ENCODE measurements at regions not wholly inside any gene's neighbourhood (a gene's known extent, or its start where the extent isn't known, plus 50 kb on each side); places are given as distances from the start of the nearest gene placed in this dataset.
A peak's percentile ranks its signal among the peaks of the same experiment; 100 is the strongest.

DNA sequence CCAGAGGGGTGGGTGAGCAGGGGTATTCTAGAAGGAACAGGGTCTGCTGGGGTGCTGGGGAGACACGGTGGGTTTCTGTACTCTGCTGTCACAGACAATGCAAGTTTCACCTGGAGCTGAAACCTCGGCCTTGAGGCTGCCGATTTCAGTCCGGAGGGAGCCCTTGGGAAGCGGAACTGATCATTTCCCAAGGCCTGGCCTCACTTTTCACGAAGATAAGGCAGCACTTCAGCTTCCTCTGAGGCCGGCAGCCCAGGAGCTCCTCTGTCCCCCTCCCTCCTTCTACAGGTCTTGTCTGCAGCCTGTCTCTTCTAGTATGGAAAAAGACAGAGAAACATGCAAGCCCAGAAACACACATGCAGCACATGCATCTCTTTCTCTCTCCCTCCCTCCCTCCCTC, 242.1 kb downstream of the CDC5L start:
- no peak overlapping the region for H3K27ac Mint-ChIP-seq
- DNase-seq, result no peak
- H3K36me3 Mint-ChIP-seq, result no peaks in the 10 kb centered on the region
- H3K27me3 Mint-ChIP-seq (ENCODE audit: low read depth in 3 of 3), result peaks cover 2 to 17% (median 3%) of the 10 kb centered on the region in 3 donors
- H3K4me1 Mint-ChIP-seq, result no peaks in the 10 kb centered on the region
- no peak overlapping the region for H3K4me3 Mint-ChIP-seq
- no peaks in the 10 kb centered on the region for H3K9me3 Mint-ChIP-seq

DNA sequence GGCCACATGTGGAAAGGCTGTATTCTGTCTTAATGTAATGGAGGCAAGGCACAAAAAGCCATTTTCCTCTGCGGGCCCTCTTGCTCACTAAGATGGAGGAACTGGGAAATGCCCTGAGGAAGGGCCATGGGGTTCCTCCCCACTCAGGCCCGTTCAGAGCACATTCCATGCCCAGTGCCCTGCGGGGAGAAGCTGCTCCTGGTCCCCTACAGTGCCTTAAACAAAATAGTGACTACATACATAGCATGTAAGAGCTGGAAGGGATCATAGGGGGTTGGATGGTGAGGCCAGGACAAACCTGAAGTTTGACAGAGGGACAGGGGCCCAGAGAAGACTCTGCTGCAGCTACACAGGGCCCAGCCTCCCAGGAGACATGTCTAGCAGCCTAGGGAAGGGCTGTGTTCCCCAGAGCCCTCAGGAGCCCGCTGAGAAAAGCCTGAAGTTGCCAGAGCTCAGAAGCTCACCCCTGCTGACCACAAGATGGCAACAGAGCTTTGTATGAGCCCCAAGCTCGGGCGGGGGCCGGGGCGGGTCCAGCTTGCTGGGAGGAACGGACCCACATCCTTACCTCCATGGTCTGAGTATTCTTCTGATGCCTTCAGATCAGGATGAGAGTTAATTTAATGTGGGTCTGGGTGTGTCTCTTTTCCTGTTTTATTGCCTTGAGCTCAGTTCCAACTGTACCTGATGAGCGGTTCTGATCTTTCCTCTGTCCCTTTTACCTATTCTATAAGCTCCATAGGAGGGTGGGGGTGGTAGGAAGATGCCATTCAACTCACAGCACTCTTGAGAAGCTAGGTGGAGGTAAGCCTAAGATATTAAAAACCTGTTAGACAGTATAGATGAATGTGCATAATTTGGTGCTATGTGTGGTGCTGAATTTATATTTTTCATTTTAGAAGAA, 242.9 kb downstream of the CDC5L start:
- H3K36me3 Mint-ChIP-seq, result no peaks in the 10 kb centered on the region
- H3K27me3 Mint-ChIP-seq (ENCODE audit: low read depth in 3 of 3), result peaks cover 1 to 17% (median 2%) of the 10 kb centered on the region in 3 donors
- no peak overlapping the region for H3K4me3 Mint-ChIP-seq
- peak in 1 of 3 donors; percentile 8 for DNase-seq
- H3K9me3 Mint-ChIP-seq, result no peaks in the 10 kb centered on the region
- no peaks in the 10 kb centered on the region for H3K4me1 Mint-ChIP-seq
- no peak overlapping the region for H3K27ac Mint-ChIP-seq

DNA sequence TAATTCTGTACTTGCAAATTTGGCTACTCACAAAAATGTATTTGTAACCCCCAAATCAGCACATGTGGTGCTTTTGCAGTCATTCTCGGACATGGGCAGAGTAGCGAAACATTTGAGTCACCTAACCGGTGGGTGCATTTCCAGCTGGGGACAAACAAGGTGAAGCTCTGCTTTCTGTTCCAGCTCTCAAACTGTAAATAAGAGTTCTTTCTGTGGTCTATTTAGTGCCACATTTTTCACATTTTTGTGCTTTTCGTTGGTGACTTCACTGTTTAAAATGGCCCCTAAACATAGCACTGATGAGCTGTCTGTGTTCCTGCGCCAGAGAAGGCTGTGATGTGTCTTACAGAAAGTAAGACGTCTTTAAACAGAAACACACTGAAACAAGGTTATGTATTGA, 244.5 kb downstream of the CDC5L start:
- Mint-ChIP-seq H3K27ac (no peak overlapping the region), H3K4me3 (no peak overlapping the region), H3K27me3 (ENCODE audit: low read depth in 3 of 3) (peaks cover 0 to 17% (median 1%) of the 10 kb centered on the region in 3 donors)

DNA sequence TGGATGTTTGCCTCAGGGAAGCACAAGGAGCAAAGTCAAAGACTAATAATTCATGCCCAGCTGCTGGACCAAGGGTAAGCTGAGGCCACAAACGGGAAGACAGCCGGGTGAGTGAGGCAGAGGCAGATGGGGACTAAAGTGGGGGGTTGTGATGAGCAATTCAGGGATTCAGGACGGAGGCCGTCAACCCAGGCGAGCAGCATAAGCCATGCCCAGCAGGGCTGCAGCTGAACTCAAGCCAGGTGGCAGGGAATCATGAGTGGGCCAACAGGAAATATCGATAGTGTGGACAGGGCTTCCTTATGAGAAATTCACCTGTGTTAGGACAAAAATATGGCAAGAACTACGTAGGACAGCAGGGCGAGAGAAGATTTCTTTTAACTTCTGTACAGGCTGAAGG, 246.8 kb downstream of the CDC5L start:
- DNase-seq, result no peak
- Mint-ChIP-seq H3K27me3 (ENCODE audit: low read depth in 3 of 3) (peaks cover 0 to 9% (median 1%) of the 10 kb centered on the region in 3 donors), H3K4me3 (no peak overlapping the region), H3K27ac (no peak overlapping the region), H3K4me1 (no peaks in the 10 kb centered on the region), H3K36me3 (no peaks in the 10 kb centered on the region), H3K9me3 (no peaks in the 10 kb centered on the region)

More for the DNA sequence above, 244.5 kb downstream of the CDC5L start:
- no peaks in the 10 kb centered on the region for H3K36me3 Mint-ChIP-seq
- no peaks in the 10 kb centered on the region for H3K4me1 Mint-ChIP-seq
- no peaks in the 10 kb centered on the region for H3K9me3 Mint-ChIP-seq
- no peak for DNase-seq

DNA sequence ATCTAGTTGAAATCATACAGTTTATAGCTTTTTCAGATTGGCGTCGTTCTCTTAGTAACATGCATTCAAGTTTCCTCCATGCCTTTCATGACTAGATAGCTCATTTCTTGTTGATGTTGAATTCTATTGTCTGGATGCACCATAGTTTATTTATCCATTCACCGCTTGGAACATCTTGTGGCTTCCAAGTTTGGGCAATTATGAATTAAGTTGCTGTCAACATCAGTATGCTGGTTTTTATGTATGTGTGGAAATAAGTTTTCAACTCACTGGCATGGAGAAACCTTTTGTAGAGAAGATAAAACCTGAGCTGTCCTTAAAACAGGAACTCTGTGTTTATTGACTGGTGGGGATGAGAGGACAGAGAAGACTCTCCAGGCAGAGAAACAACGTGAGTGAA, 248.0 kb downstream of the CDC5L start:
- Mint-ChIP-seq H3K9me3 (no peaks in the 10 kb centered on the region), H3K27ac (no peak overlapping the region), H3K36me3 (no peaks in the 10 kb centered on the region), H3K4me3 (no peak overlapping the region), H3K27me3 (ENCODE audit: low read depth in 3 of 3) (peaks cover 0 to 8% (median 0%) of the 10 kb centered on the region in 3 donors), H3K4me1 (no peaks in the 10 kb centered on the region)
- DNase-seq, result no peak

DNA sequence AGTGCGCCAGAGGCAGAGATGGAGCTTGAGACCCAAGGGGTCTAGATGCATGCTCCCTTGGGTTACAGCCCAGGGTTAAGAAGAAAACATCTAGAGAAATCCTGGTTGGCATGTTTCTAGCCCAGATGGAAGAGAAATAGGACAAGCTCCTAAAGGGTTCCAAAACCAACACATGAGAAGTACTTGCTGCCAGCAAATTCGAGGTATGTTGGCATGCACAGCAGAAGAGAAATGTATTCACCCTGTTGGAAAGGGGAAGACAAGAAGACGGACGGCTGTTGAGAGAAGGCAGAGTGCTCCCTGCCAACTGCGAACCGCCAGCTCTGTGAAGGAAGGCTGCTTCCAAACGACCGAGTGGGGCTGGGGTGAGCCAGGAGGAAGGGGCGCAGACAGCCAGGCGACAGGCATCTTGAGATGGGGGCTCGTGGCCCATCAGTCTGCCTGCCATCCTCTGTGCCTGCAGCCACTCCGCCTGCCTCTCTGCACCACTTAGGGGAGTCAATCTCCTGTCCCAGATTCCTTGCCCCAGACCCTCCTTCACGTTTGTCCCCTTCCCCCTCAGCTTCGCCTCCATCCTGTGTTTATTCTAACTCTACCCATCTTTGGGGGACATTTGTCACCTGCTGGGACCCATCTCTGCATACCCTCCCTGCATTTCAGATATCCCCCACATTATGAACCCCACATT, 249.2 kb downstream of the CDC5L start:
- Mint-ChIP-seq H3K9me3 (no peaks in the 10 kb centered on the region), H3K27ac (no peak overlapping the region), H3K27me3 (ENCODE audit: low read depth in 3 of 3) (peaks cover 0 to 5% (median 0%) of the 10 kb centered on the region in 3 donors), H3K4me1 (no peaks in the 10 kb centered on the region), H3K4me3 (no peak overlapping the region), H3K36me3 (no peaks in the 10 kb centered on the region)
- DNase-seq, result no peak

DNA sequence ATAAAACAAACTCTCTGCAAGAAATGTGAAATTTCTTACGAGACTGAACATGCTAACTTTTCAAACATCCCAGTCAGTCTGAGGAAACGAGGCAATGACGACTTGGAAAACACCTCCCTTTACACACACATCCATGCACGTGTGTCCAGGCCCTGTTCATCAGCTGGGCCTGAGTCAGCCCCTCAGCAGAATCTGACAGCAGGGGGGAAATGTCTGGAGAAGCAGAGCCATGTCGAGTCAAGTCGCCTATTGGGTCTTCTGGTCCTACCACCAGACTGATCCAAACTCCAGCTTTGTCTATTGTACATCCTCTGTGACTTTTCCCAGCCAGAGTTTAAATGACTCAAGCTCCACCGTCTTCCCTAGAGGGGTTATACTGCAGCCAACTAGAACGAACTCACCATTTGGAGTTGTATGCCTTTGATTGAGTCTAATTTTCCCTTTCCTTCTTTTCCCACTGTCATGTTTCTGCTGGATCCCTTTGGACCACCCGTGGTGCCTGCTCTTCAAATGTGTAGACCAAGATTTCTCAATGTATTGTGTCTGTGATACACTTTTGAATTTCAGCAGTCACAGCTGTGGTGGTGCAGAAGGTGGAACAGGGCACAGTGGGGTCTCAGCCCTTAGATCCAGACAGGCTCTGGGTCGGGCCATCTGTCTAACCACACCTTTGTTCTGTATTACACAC, 254.0 kb downstream of the CDC5L start:
- Mint-ChIP-seq H3K27ac (no peak overlapping the region), H3K4me1 (no peaks in the 10 kb centered on the region), H3K27me3 (ENCODE audit: low read depth in 3 of 3) (peaks cover 0 to 1% (median 0%) of the 10 kb centered on the region in 3 donors), H3K9me3 (no peaks in the 10 kb centered on the region), H3K36me3 (no peaks in the 10 kb centered on the region), H3K4me3 (no peak overlapping the region)
- DNase-seq, result no peak

DNA sequence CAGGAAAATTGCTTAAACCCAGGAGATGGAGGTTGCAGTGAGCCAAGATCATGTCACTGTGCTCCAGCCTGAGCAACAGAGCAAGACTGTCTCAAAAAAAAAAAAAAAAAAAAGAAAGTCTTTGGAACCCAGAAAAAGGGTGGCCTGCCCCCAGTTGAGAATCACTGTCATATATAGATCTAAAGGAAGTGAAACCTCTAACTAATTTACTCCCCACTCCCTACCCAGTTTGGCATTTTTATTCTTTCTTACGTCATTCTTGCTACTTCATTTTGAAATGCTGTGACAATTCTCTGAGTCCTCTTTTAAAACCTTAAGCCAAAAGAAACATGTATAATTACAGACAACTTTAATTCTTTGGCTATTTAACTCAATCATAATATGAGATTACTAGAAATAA, 254.8 kb downstream of the CDC5L start:
- Mint-ChIP-seq H3K36me3 (no peaks in the 10 kb centered on the region), H3K4me3 (no peak overlapping the region), H3K27ac (no peak overlapping the region), H3K4me1 (no peaks in the 10 kb centered on the region), H3K9me3 (no peaks in the 10 kb centered on the region), H3K27me3 (ENCODE audit: low read depth in 3 of 3) (no peaks in the 10 kb centered on the region)
- no peak for DNase-seq

DNA sequence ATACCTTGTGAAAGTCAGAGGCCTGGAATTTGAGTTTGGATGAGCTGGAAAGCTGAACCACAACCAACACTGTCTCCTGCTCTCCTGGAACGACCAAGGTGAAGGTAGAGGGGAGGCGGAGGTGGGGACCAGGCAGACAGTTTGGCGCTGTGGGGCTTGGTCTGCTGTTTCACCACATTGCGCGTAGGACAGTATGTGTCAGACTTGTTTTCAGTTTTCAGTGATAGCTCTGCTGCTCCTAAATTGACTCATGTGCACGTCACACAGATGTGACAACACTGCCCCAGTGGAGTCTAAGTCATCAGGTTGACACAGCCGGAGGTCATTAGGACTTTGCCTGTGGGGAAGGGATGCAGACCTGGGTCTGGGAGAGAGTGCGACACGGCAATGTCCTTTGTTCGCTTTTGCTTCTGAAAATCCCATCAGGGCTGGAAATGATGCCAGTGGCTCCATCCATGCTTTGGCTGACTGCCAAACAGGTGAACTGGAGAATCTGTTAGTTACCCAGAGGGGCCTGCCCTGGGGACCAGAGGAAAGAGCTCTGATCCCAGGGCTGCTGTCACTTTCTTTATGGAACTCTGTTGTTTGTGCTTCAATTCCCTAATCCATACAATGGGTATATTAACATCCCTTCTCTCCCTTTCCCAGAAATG, 255.5 kb downstream of the CDC5L start:
- no peaks in the 10 kb centered on the region for H3K9me3 Mint-ChIP-seq
- DNase-seq, result no peak
- no peaks in the 10 kb centered on the region for H3K27me3 Mint-ChIP-seq (ENCODE audit: low read depth in 3 of 3)
- H3K36me3 Mint-ChIP-seq, result no peaks in the 10 kb centered on the region
- H3K4me1 Mint-ChIP-seq, result no peaks in the 10 kb centered on the region
- H3K27ac Mint-ChIP-seq, result no peak overlapping the region
- H3K4me3 Mint-ChIP-seq, result no peak overlapping the region

DNA sequence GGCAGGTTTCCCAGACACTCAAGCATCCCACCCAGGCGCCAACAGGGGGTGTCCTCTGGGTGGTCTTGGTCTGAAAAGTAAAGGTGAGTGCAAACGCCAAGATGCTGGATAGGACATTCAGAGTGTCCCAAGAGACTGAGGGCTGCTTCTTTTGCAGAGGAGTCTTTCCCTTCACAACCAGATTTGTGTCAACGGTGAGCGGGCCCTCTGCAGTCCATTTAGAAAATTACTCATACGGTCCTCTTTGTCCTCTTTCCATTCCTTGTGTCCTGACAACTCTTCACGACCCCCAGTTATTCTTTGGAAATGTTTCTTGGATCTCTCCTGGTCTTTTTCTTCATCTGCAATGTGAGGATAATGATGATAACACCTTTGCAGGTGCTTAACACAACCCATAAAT, 257.8 kb downstream of the CDC5L start:
- Mint-ChIP-seq H3K4me3 (no peak overlapping the region), H3K9me3 (no peaks in the 10 kb centered on the region), H3K36me3 (no peaks in the 10 kb centered on the region), H3K27ac (no peak overlapping the region), H3K27me3 (ENCODE audit: low read depth in 3 of 3) (peaks cover 0 to 2% (median 0%) of the 10 kb centered on the region in 3 donors), H3K4me1 (peaks cover 4 to 7% of the 10 kb centered on the region in 2 donors)
- DNase-seq, result no peak

DNA sequence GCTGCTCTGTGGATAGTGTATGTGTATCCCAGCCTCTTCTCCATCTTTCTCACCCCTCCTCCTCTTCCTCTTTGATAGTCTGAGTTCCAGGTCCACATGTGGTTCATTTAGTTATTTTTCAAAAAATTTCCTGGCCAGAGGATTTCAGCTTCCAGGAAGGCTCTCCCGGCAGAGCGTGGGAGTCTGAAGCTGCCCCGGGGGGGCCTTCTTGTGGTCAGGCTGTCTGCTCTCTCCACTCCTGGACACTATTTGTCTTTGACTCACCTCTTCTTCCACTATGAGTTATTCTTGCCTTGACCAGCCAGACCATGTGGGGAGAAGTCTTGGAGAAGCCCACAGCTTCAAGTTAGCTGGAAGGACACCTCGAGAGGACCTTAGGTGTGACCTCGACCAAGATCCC, 258.8 kb downstream of the CDC5L start:
- Mint-ChIP-seq H3K36me3 (no peaks in the 10 kb centered on the region), H3K4me1 (peaks cover 4 to 7% of the 10 kb centered on the region in 2 donors), H3K9me3 (no peaks in the 10 kb centered on the region), H3K27me3 (ENCODE audit: low read depth in 3 of 3) (peaks cover 0 to 2% (median 0%) of the 10 kb centered on the region in 3 donors), H3K4me3 (no peak overlapping the region), H3K27ac (no peak overlapping the region)
- no peak for DNase-seq

DNA sequence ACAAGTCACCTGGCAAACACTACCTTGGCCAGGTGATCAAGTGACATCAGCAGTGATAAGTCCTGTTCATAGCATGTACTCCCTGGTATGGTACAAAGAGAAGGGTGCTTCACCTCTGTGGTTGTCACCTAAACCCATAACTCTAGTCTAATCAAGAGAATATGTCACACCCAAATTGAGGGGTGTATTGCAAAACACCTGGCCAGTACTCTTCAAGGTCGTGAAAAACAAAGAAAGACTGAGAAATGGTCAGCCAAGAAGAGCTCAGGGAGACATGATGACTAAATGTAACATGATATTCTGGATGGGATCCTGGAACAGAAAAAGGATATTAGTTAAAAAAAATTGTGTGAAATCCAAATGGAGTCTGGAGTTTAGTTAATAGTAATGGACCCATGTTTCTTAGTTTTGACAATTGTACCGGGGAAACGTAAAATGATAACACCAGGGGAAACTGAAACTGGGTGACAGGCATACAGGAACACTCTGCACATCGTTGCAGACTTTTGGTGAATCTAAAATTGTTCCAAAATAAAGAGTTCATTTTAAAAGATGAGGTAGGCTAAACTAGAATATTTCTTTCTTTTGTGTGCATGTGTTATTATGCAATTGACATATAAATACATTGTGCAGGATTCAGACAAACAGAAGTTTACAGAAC, 262.0 kb downstream of the CDC5L start:
- no peaks in the 10 kb centered on the region for H3K36me3 Mint-ChIP-seq
- peaks cover 0 to 10% (median 6%) of the 10 kb centered on the region in 3 donors for H3K27me3 Mint-ChIP-seq (ENCODE audit: low read depth in 3 of 3)
- peaks cover 4 to 7% of the 10 kb centered on the region in 2 donors for H3K4me1 Mint-ChIP-seq
- no peak overlapping the region for H3K27ac Mint-ChIP-seq
- no peaks in the 10 kb centered on the region for H3K9me3 Mint-ChIP-seq
- H3K4me3 Mint-ChIP-seq, result peak overlapping the region in 3 of 5 donors; percentile 6 to 37 (median 22)
- no peak for DNase-seq

DNA sequence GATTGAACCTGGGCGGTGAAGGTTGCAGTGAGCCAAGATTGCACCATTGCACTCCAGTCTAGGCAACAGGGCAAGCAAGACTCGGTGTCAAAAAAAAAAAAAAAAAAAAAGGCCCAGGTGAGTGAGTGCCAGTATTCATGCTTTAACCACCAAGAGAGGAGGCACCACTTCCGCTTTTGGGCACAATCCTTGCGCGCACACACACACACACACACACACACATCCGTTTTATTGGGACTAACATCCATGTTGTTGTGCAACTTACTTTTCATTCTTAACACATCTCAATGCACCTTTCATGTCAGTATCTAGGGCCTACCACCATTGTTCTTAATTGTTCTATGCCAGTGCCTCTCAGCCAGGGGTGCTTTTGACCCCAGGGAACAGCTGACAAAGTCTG, 263.0 kb downstream of the CDC5L start:
- peaks cover 4 to 11% of the 10 kb centered on the region in 2 donors for H3K4me1 Mint-ChIP-seq
- no peaks in the 10 kb centered on the region for H3K36me3 Mint-ChIP-seq
- peaks cover 0 to 12% (median 6%) of the 10 kb centered on the region in 3 donors for H3K27me3 Mint-ChIP-seq (ENCODE audit: low read depth in 3 of 3)
- no peak overlapping the region for H3K27ac Mint-ChIP-seq
- no peaks in the 10 kb centered on the region for H3K9me3 Mint-ChIP-seq
- H3K4me3 Mint-ChIP-seq, result no peak overlapping the region
- DNase-seq, result no peak
